GM12878 (cell line): ENCODE measurements at regions not wholly inside any gene's neighbourhood (a gene's known extent, or its start where the extent isn't known, plus 50 kb on each side); places are given as distances from the start of the nearest gene placed in this dataset.

Experiments
- ATAC-seq: fragments of 200-7000 bp; cut with Tn5 transposase; 3 replicates; pipeline ENCODE4 v1.9.1; 2020; ENCODE audit warnings: mild to moderate bottlenecking, moderate library complexity
- BruUV-seq: library from RNA; stranded (reverse); fragments of 400-500 nt; replicated peaks from 2 replicates; lab custom pipeline; 2021; lab: Mats Ljungman, UMichigan
- CTCF ChIA-PET: fragments of 300-600 bp; sonication (Branson Sonifier 250); formaldehyde crosslinking; extraction: SDS; loops from one replicate; lab custom pipeline; 2021; ENCODE audit warnings: inconsistent platforms; lab: Yijun Ruan, JAX
- POLR2A ChIA-PET: fragments of 350-600 bp; formaldehyde crosslinking; extraction: SDS; loops from one replicate; lab custom pipeline; 2021; ENCODE audit warnings: inconsistent platforms; lab: Charles Lee
- RAD21 ChIA-PET: fragments of 300-600 bp; sonication (Branson Sonifier 250); formaldehyde crosslinking; loops from one replicate; lab custom pipeline; 2023; ENCODE audit warnings: antibody characterized with exemption; ENCODE audit not compliant: unreplicated experiment; lab: Charles Lee
- SMC1A ChIA-PET: fragments of 300-600 bp; sonication (Branson Sonifier 250); formaldehyde crosslinking; loops from one replicate; lab custom pipeline; 2023; ENCODE audit not compliant: unreplicated experiment, uncharacterized antibody; lab: Charles Lee
- DNase-seq: peaks from one replicate; pipeline ENCODE4 v3.0.0-alpha.2; 2011; ENCODE audit warnings: low read depth, low spot score
- FAIRE-seq: peaks from 3 replicates; lab custom pipeline; 2011; peaks lifted over from hg19 to GRCh38; lab: Jason Lieb, UNC
- H2AFZ ChIP-seq: 2 replicates; pipeline ENCODE4 v1.6.0; 2011; ENCODE audit warnings: low read depth, low read length, control low read depth; ENCODE audit not compliant: control insufficient read depth
- H3K27ac ChIP-seq: 2 replicates; pipeline ENCODE4 v1.5.1; 2011; ENCODE audit warnings: control low read depth; ENCODE audit not compliant: control insufficient read depth, insufficient read depth
- H3K27me3 ChIP-seq, 2 experiments: replicated peaks in 1 of 2; 2 replicates each; pipeline versions ENCODE4 v1.6.0 to v1.6.1; 2011; ENCODE audit warnings: low read length in 1 of 2; ENCODE audit not compliant: control insufficient read depth in 2 of 2, insufficient read depth in 2 of 2
- H3K36me3 ChIP-seq, 2 experiments: 2 replicates each; pipeline ENCODE4 v1.5.1; 2011; ENCODE audit warnings: low read length in 1 of 2; ENCODE audit not compliant: control insufficient read depth in 2 of 2, insufficient read depth in 2 of 2
- H3K4me1 ChIP-seq: 2 replicates; pipeline ENCODE4 v1.6.1; 2011; ENCODE audit warnings: mild to moderate bottlenecking, low read length, moderate library complexity, mixed read lengths; ENCODE audit not compliant: control insufficient read depth, insufficient read depth
- H3K4me2 ChIP-seq: 2 replicates; pipeline ENCODE4 v1.6.0; 2011; ENCODE audit warnings: control low read depth; ENCODE audit not compliant: control insufficient read depth, insufficient read depth
- H3K4me3 ChIP-seq: fragments of 200-600 bp; sonication (generic); 2 replicates; pipeline ENCODE4 v1.5.1; 2016
- H3K79me2 ChIP-seq: 2 replicates; pipeline ENCODE4 v1.6.0; 2011; ENCODE audit warnings: low read length; ENCODE audit not compliant: control insufficient read depth, insufficient read depth
- H3K9ac ChIP-seq: 2 replicates; pipeline ENCODE4 v1.8.0; 2011; ENCODE audit warnings: low read length, control low read depth, mixed read lengths; ENCODE audit not compliant: control insufficient read depth, insufficient read depth
- H3K9me3 ChIP-seq: replicated peaks from 3 replicates; pipeline ENCODE4 v1.5.1; 2011; ENCODE audit warnings: mild to moderate bottlenecking, low read length; ENCODE audit not compliant: control insufficient read depth, insufficient read depth
- H4K20me1 ChIP-seq: 2 replicates; pipeline ENCODE4 v1.6.0; 2011; ENCODE audit not compliant: control insufficient read depth, insufficient read depth
- BCL11A ChIP-seq: IDR thresholded peaks from 2 replicates; pipeline ENCODE4 v1.6.1; 2011; ENCODE audit warnings: low read depth, low read length
- BHLHE40 ChIP-seq, 2 experiments: fragments of 450-650 bp in 1 of 2; IDR thresholded peaks; 2 replicates each; pipeline ENCODE4 v1.6.1; 2011 to 2017; ENCODE audit warnings: low read depth in 2 of 2, borderline replicate concordance in 1 of 2, improper control_type of control experiment in 1 of 2, low read length in 1 of 2, mild to moderate bottlenecking in 1 of 2
- IKZF2 ChIP-seq, 2 experiments: fragments of 450-650 bp; IDR thresholded peaks; 2 replicates each; pipeline ENCODE4 v1.6.1; 2017; ENCODE audit warnings: mild to moderate bottlenecking in 2 of 2, moderate library complexity in 2 of 2
- IRF4 ChIP-seq: IDR thresholded peaks from 2 replicates; pipeline ENCODE4 v1.6.1; 2011; ENCODE audit warnings: low read depth, low read length
- MTA3 ChIP-seq: IDR thresholded peaks from 2 replicates; pipeline ENCODE4 v1.6.1; 2012; ENCODE audit warnings: low read length, inconsistent platforms, borderline replicate concordance
- NR2C1 ChIP-seq: fragments of 450-650 bp; IDR thresholded peaks from 2 replicates; pipeline ENCODE4 v1.6.1; 2017; ENCODE audit warnings: antibody characterized with exemption, mild to moderate bottlenecking, moderate library complexity
- NR2C2 ChIP-seq: IDR thresholded peaks from 2 replicates; pipeline ENCODE4 v1.6.1; 2011; ENCODE audit warnings: borderline replicate concordance, low read depth; ENCODE audit not compliant: control insufficient read depth, insufficient read length
- POLR2AphosphoS2 ChIP-seq: IDR thresholded peaks from 2 replicates; pipeline ENCODE4 v1.6.1; 2011; ENCODE audit warnings: low read depth, mild to moderate bottlenecking, low read length, improper control_type of control experiment, moderate library complexity
- RB1 ChIP-seq: fragments of 450-650 bp; formaldehyde crosslinking; IDR thresholded peaks from 2 replicates; pipeline ENCODE4 v1.6.1; 2017; ENCODE audit warnings: mild to moderate bottlenecking, borderline replicate concordance
- ZNF207 ChIP-seq: fragments of 450-650 bp; IDR thresholded peaks from 2 replicates; pipeline ENCODE4 v1.6.1; 2014; ENCODE audit warnings: antibody characterized with exemption, mild to moderate bottlenecking, borderline replicate concordance
- ZNF622 ChIP-seq: fragments of 450-650 bp; IDR thresholded peaks from 2 replicates; pipeline ENCODE4 v1.6.1; 2017; ENCODE audit warnings: mild to moderate bottlenecking, inconsistent platforms
- WGBS: methylation state at CpG from one replicate; pipeline ENCODE4 v1.1.6; 2016; ENCODE audit warnings: low lambda C conversion rate; ENCODE audit not compliant: insufficient replicate concordance, insufficient coverage; ENCODE audit errors: missing lambda C conversion rate; 5-methylcytosine and 5-hydroxymethylcytosine counted together
- in situ Hi-C: fragments of 300-500 bp; cut with MboI; formaldehyde crosslinking; loops from 9 replicates; pipeline ENCODE4 v1.14.3; 2018; ENCODE audit warnings: mixed read lengths
- intact Hi-C: fragments of 100-400 bp; cut with micrococcal nuclease; formaldehyde crosslinking; loops from one replicate; pipeline ENCODE4 v1.14.2; 2022; ENCODE audit not compliant: unreplicated experiment
- TF ChIP-seq, protein P1 (sequence below): IDR thresholded peaks from 2 replicates; pipeline ENCODE4 v1.6.1; 2012; ENCODE audit warnings: low read depth, low read length, improper control_type of control experiment

- H3K4me2 ChIP-seq: no peak overlapping the region
- intact Hi-C loops: no loop called here
- no peak for FAIRE-seq
- SMC1A ChIA-PET: interaction anchor here (1.2 kb wide), 1 partner anchor 15 kb away, joined by 3 read pairs; no protein-coding TSS in a partner anchor
- POLR2A ChIA-PET: no interaction called here
- BruUV-seq: no TSS peak
- DNase-seq: peak; percentile 15
- ATAC-seq: peak; percentile 42
- RAD21 ChIA-PET: no interaction called here
- no peaks in the 10 kb centered on the region for H3K9me3 ChIP-seq
- no peaks in the 10 kb centered on the region for H4K20me1 ChIP-seq
- no peak overlapping the region for H2AFZ ChIP-seq
- CTCF ChIA-PET: no interaction called here
- TF ChIP-seq IKZF2 (IDR thresholded peaks at IDR 0.05) (peak in 1 of 2 experiments; percentile 31; a peak in 1 of 4 replicates), BHLHE40 (IDR thresholded peaks at IDR 0.05; ENCODE audit: borderline replicate concordance in 1 of 2, low read depth in 2 of 2, low read length in 1 of 2) (peak; percentile 69 to 78), POLR2AphosphoS2 (no peak)
- TF ChIP-seq, all 136 proteins: peak for 2
- 1% methylated on average over 3 of the region's 3 CpGs for WGBS
- Histone ChIP-seq H3K36me3 (no peaks in the 10 kb centered on the region), H3K79me2 (no peaks in the 10 kb centered on the region), H3K4me3 (no peak overlapping the region), H3K27ac (no peak overlapping the region), H3K27me3 (no peaks in the 10 kb centered on the region), H3K4me1 (no peaks in the 10 kb centered on the region), H3K9ac (no peak overlapping the region)
- in situ Hi-C loops: no loop called here
Observed at GRCh38 chr2:167862782-167863181, 384.6 kb downstream of the STK39 start.

DNA sequence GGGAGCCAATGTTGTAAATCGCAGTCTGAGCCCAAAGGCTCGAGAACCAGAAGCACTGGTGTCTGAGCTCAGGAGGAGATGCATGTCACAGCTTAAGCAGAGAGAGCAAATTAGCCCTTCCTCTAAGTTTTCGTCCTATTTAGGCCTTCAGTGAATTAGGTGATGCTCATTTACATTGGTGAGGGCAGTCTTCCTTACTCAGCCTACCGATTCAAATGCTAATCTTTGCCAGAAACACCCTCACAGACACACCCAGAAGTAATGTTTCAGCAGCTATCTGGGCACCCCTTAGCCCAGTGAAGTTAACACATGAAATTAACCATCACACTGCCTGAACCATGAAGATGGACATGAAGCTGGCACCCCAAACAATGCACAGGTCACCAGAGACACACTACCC, 385.1 kb downstream of the STK39 start:
- no peaks in the 10 kb centered on the region for H3K27me3 ChIP-seq
- H3K9ac ChIP-seq: no peak overlapping the region
- H2AFZ ChIP-seq: no peak overlapping the region
- H3K79me2 ChIP-seq: no peaks in the 10 kb centered on the region
- FAIRE-seq: no peak
- no peaks in the 10 kb centered on the region for H3K9me3 ChIP-seq
- DNase-seq: no peak
- no peak overlapping the region for H3K4me3 ChIP-seq
- WGBS: 24% methylated on average over 4 of the region's 4 CpGs
- TF ChIP-seq NR2C1 (no peak), NR2C2 (no peak), IRF4 (no peak), BCL11A (no peak), ZNF622 (no peak), MTA3 (no peak), ZNF207 (no peak), BHLHE40 (IDR thresholded peaks at IDR 0.05; ENCODE audit: borderline replicate concordance in 1 of 2, low read depth in 2 of 2, low read length in 1 of 2) (no peak), RB1 (no peak)
- TF ChIP-seq, protein P1, sequence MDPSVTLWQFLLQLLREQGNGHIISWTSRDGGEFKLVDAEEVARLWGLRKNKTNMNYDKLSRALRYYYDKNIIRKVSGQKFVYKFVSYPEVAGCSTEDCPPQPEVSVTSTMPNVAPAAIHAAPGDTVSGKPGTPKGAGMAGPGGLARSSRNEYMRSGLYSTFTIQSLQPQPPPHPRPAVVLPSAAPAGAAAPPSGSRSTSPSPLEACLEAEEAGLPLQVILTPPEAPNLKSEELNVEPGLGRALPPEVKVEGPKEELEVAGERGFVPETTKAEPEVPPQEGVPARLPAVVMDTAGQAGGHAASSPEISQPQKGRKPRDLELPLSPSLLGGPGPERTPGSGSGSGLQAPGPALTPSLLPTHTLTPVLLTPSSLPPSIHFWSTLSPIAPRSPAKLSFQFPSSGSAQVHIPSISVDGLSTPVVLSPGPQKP: no peak
- no peak overlapping the region for H3K4me2 ChIP-seq
- POLR2A ChIA-PET: no interaction called here
- in situ Hi-C loops (no loop called here), intact Hi-C loops (no loop called here)
- no TSS peak for BruUV-seq
- no peak overlapping the region for H3K27ac ChIP-seq
- SMC1A ChIA-PET: no interaction called here
- RAD21 ChIA-PET: no interaction called here
- H4K20me1 ChIP-seq: no peaks in the 10 kb centered on the region
- no peaks in the 10 kb centered on the region for H3K4me1 ChIP-seq
- no peaks in the 10 kb centered on the region for H3K36me3 ChIP-seq
- peak; percentile 14; the same call in 1 of the 3 replicates for ATAC-seq
- CTCF ChIA-PET: no interaction called here
